ENCODE measurements at regions not wholly inside any gene's neighbourhood (a gene's known extent, or its start where the extent isn't known, plus 50 kb on each side); places are given as distances from the start of the nearest gene placed in this dataset.

GRCh38 chr20:11426948-11427347 lies 490.7 kb upstream of the BTBD3 start:
- CTCF ChIA-PET (ENCODE audit: partially characterized antibody), result interaction anchor here (0.6 to 1.1 kb wide), 3 partner anchors 19 to 117 kb away, joined by 3 read pairs; no protein-coding TSS in a partner anchor
- Histone ChIP-seq H2BK20ac (ENCODE audit: low read length) (no peak overlapping the region), H3K4ac (replicated peaks; ENCODE audit: insufficient read length, low read depth, low read length) (no peak overlapping the region), H3K79me2 (ENCODE audit: control insufficient read depth in 1 of 2, insufficient read depth in 2 of 2, low read length in 2 of 2) (no peaks in the 10 kb centered on the region), H2BK120ac (replicated peaks; ENCODE audit: low read depth, low read length) (no peak overlapping the region), H4K5ac (ENCODE audit: insufficient read length, low read depth, low read length) (no peak overlapping the region), H3K18ac (ENCODE audit: extremely low read depth, low read length) (no peak overlapping the region), H3K4me3 (ENCODE audit: extremely low read depth in 1 of 4, insufficient read depth in 2 of 4, low read depth in 3 of 4, low read length in 4 of 4) (no peak overlapping the region), H3K14ac (ENCODE audit: insufficient read length) (no peak overlapping the region), H2AFZ (ENCODE audit: low read length) (peak overlapping the region; percentile 77; the same call in 1 of the 2 replicates), H4K8ac (ENCODE audit: extremely low read depth, insufficient read depth, low read length) (no peak overlapping the region), H3K56ac (replicated peaks; ENCODE audit: insufficient read length, low read depth, low read length) (no peak overlapping the region), H3K4me1 (replicated peaks in 1 of 4; ENCODE audit: control insufficient read depth in 3 of 4, insufficient read depth in 4 of 4, low read length in 3 of 4) (peaks cover 0 to 5% (median 2%) of the 10 kb centered on the region in 4 experiments; a peak in 3 of 7 replicates), H3K23me2 (ENCODE audit: low read depth, low read length) (no peaks in the 10 kb centered on the region), H3K79me1 (ENCODE audit: low read depth, low read length) (no peaks in the 10 kb centered on the region), H2AK5ac (ENCODE audit: low read depth, low read length) (no peak overlapping the region), H3K36me3 (ENCODE audit: control insufficient read depth in 2 of 4, insufficient read depth in 4 of 4, low read length in 3 of 4) (no peaks in the 10 kb centered on the region), H4K20me1 (replicated peaks in 1 of 2; ENCODE audit: control insufficient read depth in 1 of 2, insufficient read depth in 2 of 2, low read length in 2 of 2) (no peaks in the 10 kb centered on the region), H3K9me3 (ENCODE audit: insufficient read depth in 2 of 2, low read depth in 1 of 2, low read length in 1 of 2) (no peaks in the 10 kb centered on the region), H4K91ac (replicated peaks; ENCODE audit: insufficient read length, low read length) (no peak overlapping the region), H2BK15ac (ENCODE audit: low read length) (no peak overlapping the region), H3K27ac (ENCODE audit: low read depth, low read length) (no peak overlapping the region), H2BK5ac (ENCODE audit: low read depth, low read length) (no peak overlapping the region), H3K27me3 (replicated peaks in 1 of 4; ENCODE audit: control insufficient read depth in 3 of 4, extremely low read depth in 1 of 4, insufficient read depth in 3 of 4, low read length in 3 of 4) (no peaks in the 10 kb centered on the region), H3K9ac (replicated peaks in 1 of 4; ENCODE audit: extremely low read depth in 1 of 4, low read depth in 3 of 4, low read length in 3 of 4) (no peak overlapping the region), H3K23ac (ENCODE audit: insufficient read length) (no peak overlapping the region), H3K4me2 (ENCODE audit: insufficient read depth in 1 of 2, low read depth in 2 of 2, low read length in 2 of 2) (no peak overlapping the region), H2BK12ac (ENCODE audit: low read depth, low read length) (no peak overlapping the region)
- POLR2A ChIA-PET (ENCODE audit: partially characterized antibody), result no interaction called here
- DNase-seq (ENCODE audit: low read depth in 1 of 2, low spot score in 2 of 2), result no peak
- peak; percentile 13 for FAIRE-seq
- 89% methylated on average over 3 of the region's 3 CpGs; no CpG with 5 or more reads in 1 of the 2 experiments for WGBS, 2 experiments (ENCODE audit: extremely low coverage in 1 of 2, insufficient coverage in 1 of 2, insufficient read length in 1 of 2, insufficient replicate concordance in 2 of 2, low coverage in 1 of 2, low lambda C conversion rate in 2 of 2, missing lambda C conversion rate in 1 of 2)
- TF ChIP-seq SRF (IDR thresholded peaks at IDR 0.05; ENCODE audit: low read depth, low read length), result no peak
- no peak for TF ChIP-seq KDM4A (IDR thresholded peaks at IDR 0.05; ENCODE audit: low read depth, low read length, severe bottlenecking)
- TF ChIP-seq BRCA1 (IDR thresholded peaks at IDR 0.05; ENCODE audit: low read depth, low read length), result no peak
- TF ChIP-seq RXRA (IDR thresholded peaks at IDR 0.05; ENCODE audit: insufficient read depth, low read depth, low read length), result no peak
- no peak for TF ChIP-seq POLR2AphosphoS5 (IDR thresholded peaks at IDR 0.05; ENCODE audit: low read depth, low read length)
- no peak for TF ChIP-seq ATF3 (IDR thresholded peaks at IDR 0.05; ENCODE audit: insufficient read depth, low read depth, low read length)
- no peak for TF ChIP-seq POU5F1 (IDR thresholded peaks at IDR 0.05; ENCODE audit: low read depth, low read length)

Data from H1 (cell line).